HCT116 (cell line): ENCODE measurements at regions not wholly inside any gene's neighbourhood (a gene's known extent, or its start where the extent isn't known, plus 50 kb on each side); places are given as distances from the start of the nearest gene placed in this dataset.

Source experiments
- ATAC-seq: fragments of 200-7000 bp; cut with Tn5 transposase; 2 replicates; pipeline ENCODE4 v1.9.1; 2020; ENCODE audit warnings: mild to moderate bottlenecking, moderate library complexity
- BruUV-seq: library from RNA; stranded (reverse); fragments of 400-500 nt; replicated peaks from 2 replicates; lab custom pipeline; 2021; lab: Mats Ljungman, UMichigan
- CTCF ChIA-PET: fragments of 300-600 bp; sonication (Branson Sonifier 250); formaldehyde crosslinking; loops from one replicate; lab custom pipeline; 2021; ENCODE audit warnings: antibody characterized with exemption; lab: Charles Lee
- POLR2A ChIA-PET: fragments of 300-600, 350-600 bp; sonication (Branson Sonifier 250); formaldehyde crosslinking; loops from one replicate; lab custom pipeline; 2021; ENCODE audit warnings: antibody characterized with exemption; lab: Charles Lee
- RAD21 ChIA-PET, 2 experiments: fragments of 300-600 bp; sonication (Branson Sonifier 250); formaldehyde crosslinking; loops; one replicate each; lab custom pipeline; 2023; ENCODE audit warnings: low total read pairs in 2 of 2; ENCODE audit not compliant: uncharacterized antibody in 2 of 2, unreplicated experiment in 2 of 2, low non-redundant PET in 1 of 2; lab: Charles Lee
- DNase-seq: peaks from one replicate; pipeline ENCODE4 v3.0.0-alpha.2; 2010; ENCODE audit warnings: low read depth, low spot score
- H2AFZ ChIP-seq: fragments of 200-600 bp; shearing (Covaris generic), sonication (generic); 2 replicates; pipeline ENCODE4 v1.6.1; 2017; ENCODE audit warnings: low read depth, mixed run types, mixed read lengths, antibody characterized with exemption, low read length; ENCODE audit not compliant: poor library complexity, severe bottlenecking
- H3K27ac ChIP-seq: 2 replicates; pipeline ENCODE4 v1.5.1; 2012; ENCODE audit warnings: low read depth, low read length
- H3K27me3 ChIP-seq: fragments of 200-600 bp; sonication (generic); 2 replicates; pipeline ENCODE4 v1.6.1; 2016; ENCODE audit warnings: mixed run types, low read length, mixed read lengths; ENCODE audit not compliant: insufficient read depth
- H3K36me3 ChIP-seq, 2 experiments: fragments of 200-500 bp in 1 of 2; fragments of 200-600 bp in 1 of 2; sonication (Bioruptor generic) in 1 of 2; sonication (generic) in 1 of 2; 2 replicates each; pipeline versions ENCODE4 v1.5.1 to v1.6.1; 2014 to 2016; ENCODE audit warnings: low read length in 2 of 2, inconsistent platforms in 1 of 2, mixed read lengths in 1 of 2, mixed run types in 1 of 2; ENCODE audit not compliant: insufficient read depth in 2 of 2, control insufficient read depth in 1 of 2
- H3K4me1 ChIP-seq, 2 experiments: fragments of 200-600 bp in 1 of 2; sonication (generic) in 1 of 2; 2 replicates each; pipeline versions ENCODE4 v1.5.1 to v1.6.1; 2012 to 2017; ENCODE audit warnings: low read length in 2 of 2, inconsistent platforms in 1 of 2, mild to moderate bottlenecking in 1 of 2, mixed read lengths in 1 of 2, mixed run types in 1 of 2, moderate library complexity in 1 of 2; ENCODE audit not compliant: insufficient read depth in 2 of 2, control insufficient read depth in 1 of 2
- H3K4me2 ChIP-seq: fragments of 200-600 bp; sonication (generic); 2 replicates; pipeline ENCODE4 v1.6.1; 2017; ENCODE audit warnings: mixed run types, low read length, mixed read lengths
- H3K4me3 ChIP-seq, 2 experiments: fragments of 200-600 bp in 1 of 2; sonication (generic) in 1 of 2; replicated peaks in 1 of 2; 2 replicates each; pipeline ENCODE4 v1.5.1; 2011 to 2016; ENCODE audit warnings: low read length in 2 of 2, control low read depth in 1 of 2, low read depth in 1 of 2, mild to moderate bottlenecking in 1 of 2, mixed read lengths in 1 of 2, mixed run types in 1 of 2
- H3K79me2 ChIP-seq: fragments of 200-600 bp; sonication (generic); 2 replicates; pipeline ENCODE4 v1.6.1; 2017; ENCODE audit warnings: mild to moderate bottlenecking, mixed run types, low read length, moderate library complexity, mixed read lengths; ENCODE audit not compliant: insufficient read depth
- H3K9ac ChIP-seq: fragments of 200-600 bp; sonication (generic); 2 replicates; pipeline ENCODE4 v1.6.1; 2016; ENCODE audit warnings: low read length, mixed read lengths
- H3K9me2 ChIP-seq: fragments of 200-600 bp; sonication (generic), shearing (Covaris generic); 2 replicates; pipeline ENCODE4 v1.6.1; 2017; ENCODE audit warnings: mixed run types, mild to moderate bottlenecking, moderate library complexity; ENCODE audit not compliant: insufficient read depth
- H3K9me3 ChIP-seq, 2 experiments: fragments of 200-500 bp in 1 of 2; fragments of 200-600 bp in 1 of 2; sonication (Bioruptor generic) in 1 of 2; sonication (generic) in 1 of 2; 2 replicates each; pipeline ENCODE4 v1.6.1; 2014 to 2017; ENCODE audit warnings: low read length in 2 of 2, mixed read lengths in 2 of 2, inconsistent platforms in 1 of 2, low read depth in 1 of 2, mild to moderate bottlenecking in 1 of 2, mixed run types in 1 of 2, moderate library complexity in 1 of 2; ENCODE audit not compliant: control insufficient read depth in 1 of 2, insufficient read depth in 1 of 2
- H4K20me1 ChIP-seq: fragments of 200-600 bp; sonication (generic), shearing (Covaris generic); 2 replicates; pipeline ENCODE4 v1.6.1; 2017; ENCODE audit warnings: mixed run types, mild to moderate bottlenecking, moderate library complexity; ENCODE audit not compliant: insufficient read depth
- ATF3 ChIP-seq: IDR thresholded peaks from 2 replicates; pipeline ENCODE4 v1.6.1; 2012
- CEBPB ChIP-seq: IDR thresholded peaks from 2 replicates; pipeline ENCODE4 v1.6.1; 2012; ENCODE audit warnings: low read depth
- FOSL1 ChIP-seq: IDR thresholded peaks from 2 replicates; pipeline ENCODE4 v1.6.1; 2012; ENCODE audit warnings: low read depth
- POLR2AphosphoS5 ChIP-seq: IDR thresholded peaks from 2 replicates; pipeline ENCODE4 v1.6.1; 2011; ENCODE audit warnings: mild to moderate bottlenecking, low read depth, low read length, moderate library complexity
- REST ChIP-seq: IDR thresholded peaks from 2 replicates; pipeline ENCODE4 v1.6.1; 2012; ENCODE audit warnings: low read depth
- SP1 ChIP-seq: IDR thresholded peaks from 2 replicates; pipeline ENCODE4 v1.6.1; 2012; ENCODE audit warnings: low read depth
- YY1 ChIP-seq: IDR thresholded peaks from 2 replicates; pipeline ENCODE4 v1.6.1; 2011; ENCODE audit warnings: low read length, low read depth, moderate library complexity, mild to moderate bottlenecking; ENCODE audit not compliant: insufficient replicate concordance; ENCODE audit errors: extremely low read depth
- ZFX ChIP-seq: fragments of 450-650 bp; IDR thresholded peaks from 2 replicates; pipeline ENCODE4 v1.6.1; 2017
- intact Hi-C: fragments of 100-400 bp; cut with micrococcal nuclease; formaldehyde crosslinking; loops from 2 replicates; pipeline ENCODE4 v1.10.0; 2022

GRCh38 chr6:100135977-100136376 lies 142.0 kb upstream of the MCHR2 start:
- no TSS peak for BruUV-seq
- DNase-seq (no peak), ATAC-seq (no peak)
- ChIA-PET POLR2A (no interaction called here), CTCF (no interaction called here), RAD21 (interaction anchor here in 1 of 2 experiments (0.5 kb wide), 1 partner anchor 28 kb away, joined by 3 read pairs; no protein-coding TSS in a partner anchor)
- Histone ChIP-seq H3K27ac (no peak overlapping the region), H2AFZ (no peak overlapping the region), H3K4me1 (no peaks in the 10 kb centered on the region), H3K9me3 (no peaks in the 10 kb centered on the region), H3K4me3 (no peak overlapping the region), H3K79me2 (no peaks in the 10 kb centered on the region), H3K9ac (no peak overlapping the region), H3K4me2 (no peak overlapping the region), H3K27me3 (no peaks in the 10 kb centered on the region), H3K9me2 (no peaks in the 10 kb centered on the region), H3K36me3 (no peaks in the 10 kb centered on the region), H4K20me1 (no peaks in the 10 kb centered on the region)
- TF ChIP-seq REST, result no peak
- intact Hi-C loops, result no loop called here

- Histone ChIP-seq H3K36me3 (no peaks in the 10 kb centered on the region), H3K27me3 (no peaks in the 10 kb centered on the region), H3K4me3 (no peak overlapping the region), H2AFZ (no peak overlapping the region), H3K9me2 (no peaks in the 10 kb centered on the region), H3K4me1 (no peaks in the 10 kb centered on the region), H4K20me1 (no peaks in the 10 kb centered on the region), H3K27ac (no peak overlapping the region), H3K4me2 (no peak overlapping the region), H3K9ac (no peak overlapping the region), H3K9me3 (no peaks in the 10 kb centered on the region), H3K79me2 (no peaks in the 10 kb centered on the region)
- RAD21 ChIA-PET, result no interaction called here
- POLR2A ChIA-PET, result no interaction called here
- intact Hi-C loops, result no loop called here
- no peak for DNase-seq
- no TSS peak for BruUV-seq
- TF ChIP-seq ZFX, result no peak
- TF ChIP-seq ATF3, result no peak
- TF ChIP-seq SP1, result no peak
- no peak for TF ChIP-seq FOSL1
- no peak for TF ChIP-seq CEBPB
- TF ChIP-seq POLR2AphosphoS5, result no peak
- no peak for TF ChIP-seq YY1
- ATAC-seq, result no peak
- CTCF ChIA-PET, result no interaction called here
Measured at GRCh38 chr6:100134703-100135102, 140.7 kb upstream of the MCHR2 start.
